Activated CD8-positive, alpha-beta memory T cell treated with anti-CD3 and anti-CD28 coated beads for 24 hours (primary cell): ENCODE measurements at regions not wholly inside any gene's neighbourhood (a gene's known extent, or its start where the extent isn't known, plus 50 kb on each side); places are given as distances from the start of the nearest gene placed in this dataset.

Experiments
- DNase-seq: peaks from one replicate; pipeline ENCODE4 v3.0.0-alpha.2; 2020

- DNase-seq: no peak
These were observed 684.6 kb downstream of the PLCL1 start for GRCh38 chr2:198488964-198489363.

- DNase-seq: no peak
These were observed 678.7 kb downstream of the PLCL1 start for GRCh38 chr2:198483051-198483450.

DNA sequence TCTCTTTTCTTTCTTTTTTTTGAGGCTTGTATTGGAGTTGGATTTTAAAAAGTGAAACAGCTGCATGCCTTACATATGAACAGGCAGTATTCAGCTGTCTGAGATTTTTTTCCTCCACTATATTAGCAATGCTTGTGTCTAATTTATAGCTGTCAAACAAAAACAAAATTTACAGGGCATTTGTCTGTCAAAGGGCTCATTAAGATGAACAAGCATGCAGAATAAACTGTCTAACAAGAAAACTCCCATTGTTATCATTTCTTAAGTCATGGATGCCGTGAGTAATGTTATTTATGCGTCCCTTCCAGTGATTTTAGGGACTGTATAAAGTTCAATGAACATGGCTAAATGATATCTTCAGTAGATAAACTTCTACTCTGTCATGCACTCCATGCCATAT lies 674.7 kb downstream of the PLCL1 start:
- no peak for DNase-seq

- DNase-seq: no peak
These were observed 674.0 kb downstream of the PLCL1 start for GRCh38 chr2:198478361-198478760.

DNA sequence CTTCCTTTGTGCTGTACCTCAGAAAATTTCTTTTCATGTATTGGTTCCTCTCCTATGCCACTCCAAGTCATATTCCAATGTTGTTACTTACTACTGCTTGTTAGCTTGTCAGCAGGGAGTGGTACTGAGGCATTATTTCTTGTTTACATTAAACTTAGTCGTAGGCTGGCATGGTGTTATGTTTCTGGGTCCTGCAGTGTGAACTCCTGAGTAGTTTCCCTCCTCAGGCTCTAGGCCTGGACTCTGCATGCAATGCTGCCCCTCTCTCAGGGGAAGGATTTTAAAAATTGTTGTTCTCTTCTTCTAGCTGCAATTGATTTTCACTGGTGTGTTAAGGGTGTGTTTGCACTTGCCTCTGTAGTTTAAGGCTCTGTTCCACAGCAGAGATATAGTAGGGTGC lies 671.6 kb downstream of the PLCL1 start:
- no peak for DNase-seq

DNA sequence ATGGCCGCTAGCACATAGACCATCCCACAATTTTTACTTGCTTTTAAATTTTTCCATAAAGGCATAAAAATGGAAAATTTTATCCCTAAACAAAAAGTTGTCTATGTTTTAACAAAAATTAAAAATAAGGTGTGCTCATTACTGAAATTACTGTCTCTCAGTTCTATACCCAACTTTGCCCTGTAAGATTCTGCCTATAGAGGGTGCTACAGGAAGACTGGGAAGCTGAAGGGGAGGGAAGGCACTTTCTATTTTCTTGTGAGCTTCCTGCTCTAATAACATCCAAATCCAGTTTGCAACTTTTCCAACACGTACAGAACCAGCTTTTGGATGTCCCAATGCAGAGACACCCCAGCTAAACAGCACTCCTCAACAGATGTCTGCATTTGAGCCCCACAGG lies 666.9 kb downstream of the PLCL1 start:
- DNase-seq: no peak

DNA sequence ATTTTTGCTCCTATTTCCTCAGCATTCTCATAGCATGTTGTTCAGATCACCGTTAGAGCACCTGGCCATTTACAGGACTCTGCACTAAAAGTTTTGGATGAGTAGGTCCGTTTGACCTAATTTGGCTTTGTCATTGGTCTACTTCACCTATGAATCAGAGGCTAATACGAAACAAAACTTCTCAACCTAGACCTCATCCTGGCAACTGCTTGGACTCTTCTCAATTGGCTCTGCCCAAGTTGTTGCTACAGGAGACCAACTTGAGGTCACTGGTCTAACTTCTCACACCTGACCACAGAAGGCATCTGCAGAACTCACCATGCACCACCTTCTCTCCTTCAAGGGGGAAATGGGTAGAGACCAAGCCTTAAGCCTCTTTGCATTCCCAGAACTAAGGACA lies 663.7 kb downstream of the PLCL1 start:
- DNase-seq: no peak

DNA sequence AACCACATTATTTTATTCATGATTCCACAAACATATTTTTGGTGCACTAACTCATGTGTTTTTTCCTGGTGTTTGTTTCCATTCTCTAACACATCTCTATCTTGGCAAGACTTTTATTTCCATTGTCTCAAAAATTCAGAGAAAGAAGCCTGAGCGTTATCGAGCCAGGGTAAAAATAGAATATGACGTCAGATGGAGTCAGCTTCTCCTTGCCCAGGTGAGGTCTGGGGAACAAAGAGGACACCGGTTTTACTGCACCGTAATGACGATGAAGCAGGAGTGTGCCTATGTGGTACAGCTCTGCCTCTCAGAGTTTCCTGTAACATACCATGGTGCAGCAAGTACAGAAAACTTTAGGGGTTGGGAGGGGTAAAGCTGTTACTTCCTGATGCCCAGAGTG lies 661.6 kb downstream of the PLCL1 start:
- DNase-seq: no peak

- DNase-seq: no peak
These were observed 652.0 kb downstream of the PLCL1 start for GRCh38 chr2:198456418-198456817.

- DNase-seq: no peak
These were observed 649.5 kb downstream of the PLCL1 start for GRCh38 chr2:198453866-198454265.

DNA sequence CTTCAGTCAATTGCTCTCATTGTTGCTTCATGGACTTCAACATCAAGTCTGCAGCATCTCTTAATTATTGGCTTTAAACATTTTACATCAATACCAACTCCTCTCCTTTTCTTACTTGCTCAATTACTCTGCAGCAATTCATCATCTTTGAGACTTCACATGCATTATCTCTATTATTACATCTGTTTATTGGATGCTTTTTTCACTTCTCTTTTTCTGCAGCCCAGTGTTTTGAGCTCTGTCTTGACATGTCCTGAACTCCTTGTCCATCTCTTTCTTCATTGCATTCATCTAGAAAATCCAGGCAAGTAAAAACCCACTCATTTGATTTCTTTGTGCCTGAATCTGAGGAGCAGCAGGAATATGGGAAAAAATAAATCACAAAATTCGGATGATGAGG lies 647.9 kb downstream of the PLCL1 start:
- no peak for DNase-seq

DNA sequence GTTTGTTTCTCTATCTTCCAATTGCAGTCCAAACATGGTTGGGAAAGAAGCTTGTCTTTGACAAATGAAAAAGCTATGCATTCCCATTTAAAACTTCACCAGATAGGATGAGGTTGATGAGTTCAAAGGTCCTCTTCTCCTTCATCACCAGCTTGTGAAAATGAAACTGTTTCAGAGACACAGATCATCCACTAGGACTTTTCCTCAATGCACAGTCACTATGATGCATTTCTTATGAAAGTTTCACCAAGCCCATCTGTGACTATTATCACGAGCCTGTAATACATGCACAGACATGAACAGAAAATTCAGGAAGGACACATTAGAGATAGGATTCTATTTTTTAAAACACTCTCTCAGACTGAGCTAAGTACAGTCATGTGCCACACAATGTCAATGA lies 644.4 kb downstream of the PLCL1 start:
- no peak for DNase-seq

DNA sequence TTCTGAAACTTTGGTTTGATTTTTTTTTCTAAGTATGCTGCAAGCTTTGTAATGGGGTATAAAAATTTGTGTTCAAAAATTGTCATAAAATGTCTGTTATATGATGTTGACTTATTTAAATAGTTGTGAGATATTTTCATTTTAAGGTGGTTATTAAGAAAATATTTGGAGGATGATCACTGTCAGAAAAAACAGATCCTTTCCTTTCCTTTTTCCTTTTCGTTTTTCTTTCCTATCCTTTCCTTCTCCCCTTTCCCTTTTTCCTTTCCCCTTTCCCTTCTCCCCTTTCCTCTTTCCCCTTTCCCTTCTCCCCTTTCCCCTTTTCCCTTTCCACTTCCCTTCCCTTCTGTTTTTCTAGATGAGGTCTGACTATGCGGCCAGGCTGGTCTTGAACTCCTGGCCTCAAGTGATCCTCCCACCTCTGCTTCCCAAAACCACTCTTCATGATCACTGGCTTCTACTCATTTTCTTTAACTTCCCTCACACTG lies 640.5 kb downstream of the PLCL1 start:
- DNase-seq: no peak

DNA sequence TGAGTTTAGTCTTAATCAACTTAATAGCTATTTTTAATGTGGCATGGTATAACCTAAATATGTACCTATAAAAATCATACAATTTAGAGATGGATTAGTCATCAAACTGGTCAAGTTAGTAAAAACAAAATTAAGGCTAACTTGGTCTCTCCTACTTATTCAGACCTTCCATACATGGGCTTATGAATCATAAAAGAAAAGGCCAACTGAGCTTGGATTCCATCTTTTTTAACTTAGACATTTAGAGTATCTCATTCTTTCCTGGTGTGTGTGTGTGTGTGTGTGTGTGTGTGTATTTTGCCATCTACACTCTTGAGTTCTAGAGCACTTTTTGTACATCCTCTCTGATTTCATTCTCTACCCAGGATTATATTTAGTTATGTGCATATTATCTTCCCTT lies 637.5 kb downstream of the PLCL1 start:
- DNase-seq: no peak

- no peak for DNase-seq
These were observed 636.9 kb downstream of the PLCL1 start for GRCh38 chr2:198441246-198441645.

- no peak for DNase-seq
These were observed 636.4 kb downstream of the PLCL1 start for GRCh38 chr2:198440833-198441232.

DNA sequence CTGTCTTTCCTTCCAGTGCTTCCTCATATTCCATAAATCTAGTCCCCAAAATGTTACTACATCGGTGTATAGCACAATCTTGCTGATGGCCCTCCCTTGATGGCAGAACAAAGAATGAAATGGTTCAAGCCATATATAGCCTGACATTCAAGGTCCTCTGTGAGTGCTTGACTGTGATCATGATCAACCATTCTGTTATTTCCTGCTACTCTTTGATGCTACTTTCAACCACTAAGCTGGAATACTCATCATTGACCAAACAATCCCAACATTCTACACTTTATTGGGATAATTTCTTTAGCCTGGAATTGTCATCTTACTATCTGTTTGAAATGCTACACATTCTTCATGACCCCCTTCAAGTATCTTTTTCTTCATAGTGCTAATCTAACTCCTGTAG lies 633.9 kb downstream of the PLCL1 start:
- DNase-seq: no peak

DNA sequence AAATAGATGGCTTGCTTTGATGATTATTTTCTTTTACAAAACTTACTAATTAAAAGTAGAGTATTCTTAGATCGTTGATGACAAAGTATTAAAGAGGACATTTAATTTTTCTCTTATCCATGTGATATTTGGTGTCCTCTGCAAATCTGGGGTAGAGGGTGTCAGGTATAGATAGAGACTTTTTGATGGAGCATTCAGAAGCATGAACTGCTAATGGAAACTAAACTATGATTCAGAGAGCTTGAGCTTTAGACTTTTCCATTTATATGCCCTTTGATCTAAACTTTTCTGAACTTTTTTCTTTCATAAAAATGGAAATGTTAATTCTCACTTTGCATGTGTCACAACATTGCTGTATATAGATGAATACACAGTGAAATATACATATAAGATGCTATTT lies 619.7 kb downstream of the PLCL1 start:
- no peak for DNase-seq

GRCh38 chr2:198417836-198418235 lies 613.4 kb downstream of the PLCL1 start:
- no peak for DNase-seq

- no peak for DNase-seq
These were observed 610.6 kb downstream of the PLCL1 start for GRCh38 chr2:198414976-198415375.

DNA sequence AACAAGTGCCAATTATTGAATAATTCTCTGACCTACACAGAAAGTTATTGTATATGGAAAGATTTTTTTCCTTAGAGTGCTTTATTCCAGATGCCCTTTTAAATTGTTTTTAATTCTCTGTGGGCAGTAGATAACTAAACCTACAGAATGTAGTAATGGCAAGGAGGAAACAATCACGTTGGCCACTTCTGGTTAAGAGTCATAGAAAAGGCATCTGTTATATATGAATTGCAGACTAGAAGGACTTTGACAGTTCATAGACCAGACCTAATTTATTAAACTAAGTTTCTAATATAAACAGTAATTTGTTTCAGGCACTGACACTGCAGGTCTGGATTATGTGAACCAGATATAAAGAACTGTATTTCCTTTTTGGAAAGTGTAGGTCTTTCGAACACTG lies 607.5 kb downstream of the PLCL1 start:
- no peak for DNase-seq

GRCh38 chr2:198408171-198408570 lies 603.8 kb downstream of the PLCL1 start:
- DNase-seq: no peak

GRCh38 chr2:198405311-198405710 lies 600.9 kb downstream of the PLCL1 start:
- DNase-seq: no peak

GRCh38 chr2:198401644-198402043 lies 597.3 kb downstream of the PLCL1 start:
- no peak for DNase-seq

GRCh38 chr2:198400999-198401398 lies 596.6 kb downstream of the PLCL1 start:
- no peak for DNase-seq

- no peak for DNase-seq
These were observed 589.8 kb downstream of the PLCL1 start for GRCh38 chr2:198394208-198394607.
